ENCODE measurements at regions not wholly inside any gene's neighbourhood (a gene's known extent, or its start where the extent isn't known, plus 50 kb on each side); places are given as distances from the start of the nearest gene placed in this dataset.

DNA sequence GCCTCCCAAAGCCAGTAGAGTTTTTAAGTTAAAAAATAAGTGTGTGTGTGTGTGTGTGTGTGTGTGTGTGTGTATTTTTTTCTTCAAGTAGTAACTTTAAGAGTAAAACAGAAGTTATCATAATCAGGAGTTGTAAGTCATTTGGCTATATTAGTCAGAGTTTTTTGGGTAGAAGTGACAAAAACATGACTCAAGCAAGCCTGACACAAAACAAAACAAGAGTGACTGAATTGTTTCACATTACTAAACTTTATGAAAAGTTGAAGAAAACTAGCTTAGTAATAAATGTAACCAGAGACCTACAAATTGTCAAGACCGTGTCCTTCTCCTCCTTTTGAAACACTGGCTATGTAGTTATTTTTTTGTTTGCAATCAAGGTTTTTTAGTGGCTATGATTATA, 738.0 kb upstream of the PITX2 start:
- no peak for TF ChIP-seq EZH2 (IDR thresholded peaks at IDR 0.05; ENCODE audit: borderline replicate concordance, low read length)
- TF ChIP-seq, protein P1, sequence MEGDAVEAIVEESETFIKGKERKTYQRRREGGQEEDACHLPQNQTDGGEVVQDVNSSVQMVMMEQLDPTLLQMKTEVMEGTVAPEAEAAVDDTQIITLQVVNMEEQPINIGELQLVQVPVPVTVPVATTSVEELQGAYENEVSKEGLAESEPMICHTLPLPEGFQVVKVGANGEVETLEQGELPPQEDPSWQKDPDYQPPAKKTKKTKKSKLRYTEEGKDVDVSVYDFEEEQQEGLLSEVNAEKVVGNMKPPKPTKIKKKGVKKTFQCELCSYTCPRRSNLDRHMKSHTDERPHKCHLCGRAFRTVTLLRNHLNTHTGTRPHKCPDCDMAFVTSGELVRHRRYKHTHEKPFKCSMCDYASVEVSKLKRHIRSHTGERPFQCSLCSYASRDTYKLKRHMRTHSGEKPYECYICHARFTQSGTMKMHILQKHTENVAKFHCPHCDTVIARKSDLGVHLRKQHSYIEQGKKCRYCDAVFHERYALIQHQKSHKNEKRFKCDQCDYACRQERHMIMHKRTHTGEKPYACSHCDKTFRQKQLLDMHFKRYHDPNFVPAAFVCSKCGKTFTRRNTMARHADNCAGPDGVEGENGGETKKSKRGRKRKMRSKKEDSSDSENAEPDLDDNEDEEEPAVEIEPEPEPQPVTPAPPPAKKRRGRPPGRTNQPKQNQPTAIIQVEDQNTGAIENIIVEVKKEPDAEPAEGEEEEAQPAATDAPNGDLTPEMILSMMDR (conservative IDR thresholded peaks at IDR 0.05 in 1 of 2, IDR thresholded peaks at IDR 0.05 in 1 of 2; ENCODE audit: extremely low read depth in 1 of 2, insufficient read depth in 1 of 2, low read depth in 1 of 2, low read length in 2 of 2): no peak

Measured in mammary epithelial cell (primary cell).